ENCODE measurements at regions not wholly inside any gene's neighbourhood (a gene's known extent, or its start where the extent isn't known, plus 50 kb on each side); places are given as distances from the start of the nearest gene placed in this dataset.
"Not testable (repeated sequence)": the region's sequence is repeated elsewhere in the genome, so short reads cannot be mapped to it uniquely, and the experiment has no call there.

DNA sequence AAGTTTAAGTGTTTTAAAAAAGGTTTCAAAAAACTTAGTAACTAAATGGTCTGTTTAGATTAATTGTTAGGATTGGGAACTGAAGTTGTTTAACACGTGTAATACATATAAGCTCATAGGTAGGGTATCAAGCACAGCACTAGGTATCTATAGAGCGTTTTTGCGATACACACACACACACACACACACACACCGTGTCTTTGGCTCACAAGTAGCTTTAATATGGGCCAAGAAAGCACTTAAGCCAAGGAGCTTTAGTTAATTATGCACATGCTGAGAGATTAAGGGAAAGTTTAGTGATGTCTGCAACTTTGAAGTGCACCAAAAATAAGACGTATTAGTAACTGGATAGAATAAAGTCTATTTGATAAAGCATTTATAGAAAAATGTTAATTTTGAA lies 93.8 kb upstream of the CNTNAP2 start:
- Histone ChIP-seq H3K27ac (no peak overlapping the region), H3K27me3 (no peaks in the 10 kb centered on the region), H3K9me3 (no peaks in the 10 kb centered on the region), H3K4me3 (ENCODE audit: low read depth in 1 of 2, low read length in 1 of 2) (no peak overlapping the region), H3K4me1 (ENCODE audit: control insufficient read depth in 1 of 2, insufficient read depth in 1 of 2, low read depth in 1 of 2, low read length in 1 of 2) (no peaks in the 10 kb centered on the region), H3K36me3 (no peaks in the 10 kb centered on the region)
- TF ChIP-seq, protein P1, sequence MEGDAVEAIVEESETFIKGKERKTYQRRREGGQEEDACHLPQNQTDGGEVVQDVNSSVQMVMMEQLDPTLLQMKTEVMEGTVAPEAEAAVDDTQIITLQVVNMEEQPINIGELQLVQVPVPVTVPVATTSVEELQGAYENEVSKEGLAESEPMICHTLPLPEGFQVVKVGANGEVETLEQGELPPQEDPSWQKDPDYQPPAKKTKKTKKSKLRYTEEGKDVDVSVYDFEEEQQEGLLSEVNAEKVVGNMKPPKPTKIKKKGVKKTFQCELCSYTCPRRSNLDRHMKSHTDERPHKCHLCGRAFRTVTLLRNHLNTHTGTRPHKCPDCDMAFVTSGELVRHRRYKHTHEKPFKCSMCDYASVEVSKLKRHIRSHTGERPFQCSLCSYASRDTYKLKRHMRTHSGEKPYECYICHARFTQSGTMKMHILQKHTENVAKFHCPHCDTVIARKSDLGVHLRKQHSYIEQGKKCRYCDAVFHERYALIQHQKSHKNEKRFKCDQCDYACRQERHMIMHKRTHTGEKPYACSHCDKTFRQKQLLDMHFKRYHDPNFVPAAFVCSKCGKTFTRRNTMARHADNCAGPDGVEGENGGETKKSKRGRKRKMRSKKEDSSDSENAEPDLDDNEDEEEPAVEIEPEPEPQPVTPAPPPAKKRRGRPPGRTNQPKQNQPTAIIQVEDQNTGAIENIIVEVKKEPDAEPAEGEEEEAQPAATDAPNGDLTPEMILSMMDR (IDR thresholded peaks at IDR 0.05): no peak

DNA sequence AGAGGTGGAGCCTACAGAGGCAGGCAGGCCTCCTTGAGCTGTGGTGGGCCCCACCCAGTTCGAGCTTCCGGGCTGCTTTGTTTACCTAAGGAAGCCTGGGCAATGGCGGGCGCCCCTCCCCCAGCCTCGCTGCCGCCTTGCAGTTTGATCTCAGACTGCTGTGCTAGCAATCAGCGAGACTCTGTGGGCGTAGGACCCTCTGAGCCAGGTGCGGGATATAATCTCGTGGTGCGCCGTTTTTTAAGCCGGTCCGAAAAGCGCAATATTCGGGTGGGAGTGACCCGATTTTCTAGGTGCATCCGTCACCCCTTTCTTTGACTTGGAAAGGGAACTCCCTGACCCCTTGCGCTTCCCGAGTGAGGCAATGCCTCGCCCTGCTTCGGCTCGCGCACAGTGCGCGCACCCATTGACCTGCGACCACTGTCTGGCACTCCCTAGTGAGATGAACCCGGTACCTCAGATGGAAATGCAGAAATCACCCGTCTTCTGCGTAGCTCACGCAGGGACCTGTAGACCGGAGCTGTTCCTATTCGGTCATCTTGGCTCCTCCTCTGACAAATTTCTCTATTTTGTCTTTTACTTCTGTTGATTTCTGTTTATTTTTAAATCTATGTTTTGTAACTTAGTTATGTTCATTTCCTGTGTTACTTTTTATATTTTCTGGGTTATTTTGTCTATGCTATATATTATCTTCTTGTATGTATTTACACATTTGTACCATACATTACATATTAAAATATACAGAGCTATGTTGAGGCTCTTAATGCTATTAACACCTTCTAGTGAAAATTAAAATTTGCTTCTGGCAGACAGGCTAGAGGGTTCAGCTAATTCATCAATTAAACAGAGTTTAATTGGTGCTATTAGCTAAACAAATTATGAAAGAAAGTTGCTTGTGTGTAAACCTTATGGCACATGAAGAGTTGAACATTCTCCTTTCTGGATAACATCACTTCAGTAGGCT lies 97.3 kb upstream of the CNTNAP2 start:
- not testable (repeated sequence) for H3K27me3 ChIP-seq; H3K9me3 ChIP-seq; H3K4me3 ChIP-seq (ENCODE audit: low read depth in 1 of 2, low read length in 1 of 2); H3K36me3 ChIP-seq; H3K27ac ChIP-seq; H3K4me1 ChIP-seq (ENCODE audit: control insufficient read depth in 1 of 2, insufficient read depth in 1 of 2, low read depth in 1 of 2, low read length in 1 of 2)

GRCh38 chr7:146017366-146017765 lies 99.2 kb upstream of the CNTNAP2 start:
- not testable (repeated sequence) for H3K9me3 ChIP-seq; H3K4me3 ChIP-seq (ENCODE audit: low read depth in 1 of 2, low read length in 1 of 2); H3K4me1 ChIP-seq (ENCODE audit: control insufficient read depth in 1 of 2, insufficient read depth in 1 of 2, low read depth in 1 of 2, low read length in 1 of 2); H3K36me3 ChIP-seq; H3K27me3 ChIP-seq; H3K27ac ChIP-seq

DNA sequence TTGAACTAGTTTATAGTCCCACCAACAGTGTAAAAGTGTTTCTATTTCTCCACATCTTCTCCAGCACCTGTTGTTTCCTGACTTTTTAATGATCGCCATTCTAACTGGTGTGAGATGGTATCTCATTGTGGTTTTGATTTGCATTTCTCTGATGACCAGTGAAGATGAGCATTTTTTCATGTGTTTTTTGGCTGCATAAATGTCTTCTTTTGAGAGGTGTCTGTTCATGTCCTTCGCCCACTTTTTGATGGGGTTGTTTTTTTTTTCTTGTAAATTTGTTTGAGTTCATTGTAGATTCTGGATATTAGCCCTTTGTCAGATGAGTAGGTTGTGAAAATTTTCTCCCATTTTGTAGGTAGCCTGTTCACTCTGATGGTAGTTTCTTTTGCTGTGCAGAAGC lies 102.4 kb upstream of the CNTNAP2 start:
- not testable (repeated sequence) for H3K27me3 ChIP-seq; H3K4me3 ChIP-seq (ENCODE audit: low read depth in 1 of 2, low read length in 1 of 2); H3K27ac ChIP-seq; H3K4me1 ChIP-seq (ENCODE audit: control insufficient read depth in 1 of 2, insufficient read depth in 1 of 2, low read depth in 1 of 2, low read length in 1 of 2); H3K9me3 ChIP-seq; H3K36me3 ChIP-seq

GRCh38 chr7:146008293-146008692 lies 108.3 kb upstream of the CNTNAP2 start:
- H3K27me3 ChIP-seq: no peaks in the 10 kb centered on the region
- H3K27ac ChIP-seq: no peak overlapping the region
- no peaks in the 10 kb centered on the region for H3K9me3 ChIP-seq
- no peaks in the 10 kb centered on the region for H3K4me1 ChIP-seq (ENCODE audit: control insufficient read depth in 1 of 2, insufficient read depth in 1 of 2, low read depth in 1 of 2, low read length in 1 of 2)
- TF ChIP-seq, protein P1 (IDR thresholded peaks at IDR 0.05): no peak
- H3K36me3 ChIP-seq: no peaks in the 10 kb centered on the region
- H3K4me3 ChIP-seq (ENCODE audit: low read depth in 1 of 2, low read length in 1 of 2): no peak overlapping the region

GRCh38 chr7:146004805-146005204 lies 111.8 kb upstream of the CNTNAP2 start:
- H3K27me3 ChIP-seq: no peaks in the 10 kb centered on the region
- H3K27ac ChIP-seq: no peak overlapping the region
- H3K4me1 ChIP-seq (ENCODE audit: control insufficient read depth in 1 of 2, insufficient read depth in 1 of 2, low read depth in 1 of 2, low read length in 1 of 2): no peaks in the 10 kb centered on the region
- TF ChIP-seq, protein P1 (IDR thresholded peaks at IDR 0.05): no peak
- H3K9me3 ChIP-seq: no peaks in the 10 kb centered on the region
- H3K4me3 ChIP-seq (ENCODE audit: low read depth in 1 of 2, low read length in 1 of 2): no peak overlapping the region
- no peaks in the 10 kb centered on the region for H3K36me3 ChIP-seq

DNA sequence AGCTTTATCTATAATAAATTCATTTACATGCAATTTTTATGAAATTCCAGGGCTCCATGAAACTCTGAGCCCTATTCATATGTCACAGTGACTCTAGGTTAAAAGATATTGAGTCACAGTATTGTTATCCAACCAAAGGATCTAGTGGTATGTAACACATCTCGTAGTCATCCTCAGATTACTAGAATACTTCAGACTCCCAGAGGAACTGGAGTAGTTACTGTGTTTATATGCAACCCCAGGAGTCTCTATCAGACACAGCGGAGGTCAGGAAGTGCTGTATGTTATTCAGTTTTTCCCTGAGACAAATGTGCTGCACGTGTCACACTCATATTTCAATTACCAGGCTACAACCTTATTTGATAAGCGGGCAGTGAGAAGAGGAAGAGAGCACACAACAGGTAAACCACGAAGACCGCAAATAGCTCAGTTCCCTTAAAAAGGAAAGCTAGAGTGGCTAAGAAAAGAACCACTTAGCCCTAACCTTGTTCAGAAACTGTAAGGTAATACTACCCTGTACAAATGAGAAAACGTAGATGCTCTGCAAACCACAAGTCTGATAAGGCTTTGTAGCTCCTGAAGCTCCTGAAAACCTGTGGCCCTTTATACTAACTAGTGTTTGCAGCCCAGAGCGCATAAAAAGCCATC lies 114.0 kb upstream of the CNTNAP2 start:
- H3K27me3 ChIP-seq: no peaks in the 10 kb centered on the region
- H3K27ac ChIP-seq: no peak overlapping the region
- no peak overlapping the region for H3K4me3 ChIP-seq (ENCODE audit: low read depth in 1 of 2, low read length in 1 of 2)
- H3K36me3 ChIP-seq: no peaks in the 10 kb centered on the region
- no peaks in the 10 kb centered on the region for H3K4me1 ChIP-seq (ENCODE audit: control insufficient read depth in 1 of 2, insufficient read depth in 1 of 2, low read depth in 1 of 2, low read length in 1 of 2)
- TF ChIP-seq, protein P1 (IDR thresholded peaks at IDR 0.05): no peak
- H3K9me3 ChIP-seq: no peaks in the 10 kb centered on the region

Measured in neutrophil (primary cell).